ENCODE measurements at regions not wholly inside any gene's neighbourhood (a gene's known extent, or its start where the extent isn't known, plus 50 kb on each side); places are given as distances from the start of the nearest gene placed in this dataset.

- no peaks in the 10 kb centered on the region for H4K20me1 ChIP-seq (ENCODE audit: insufficient read depth, low read length)
- H3K4me1 ChIP-seq (ENCODE audit: low read length): peaks cover 29% of the 10 kb centered on the region
- H3K9ac ChIP-seq (ENCODE audit: low read length): no peak overlapping the region
- no peaks in the 10 kb centered on the region for H3K36me3 ChIP-seq (replicated peaks; ENCODE audit: low read depth, low read length)
- no peak for TF ChIP-seq EZH2phosphoT487 (IDR thresholded peaks at IDR 0.05; ENCODE audit: low read depth)
- no peak for TF ChIP-seq CTCF (IDR thresholded peaks at IDR 0.05; ENCODE audit: low read depth, low read length)
- H2AFZ ChIP-seq (ENCODE audit: low read depth, low read length): no peak overlapping the region
- no peaks in the 10 kb centered on the region for H3K79me2 ChIP-seq (ENCODE audit: low read length)
- no peaks in the 10 kb centered on the region for H3K27me3 ChIP-seq (ENCODE audit: low read depth, low read length)
- H3K27ac ChIP-seq (ENCODE audit: low read length): no peak overlapping the region
- H3K4me3 ChIP-seq (ENCODE audit: low read length): no peak overlapping the region
- H3K4me2 ChIP-seq (ENCODE audit: low read length): no peak overlapping the region
- H3K9me3 ChIP-seq (ENCODE audit: insufficient read depth, low read length): no peaks in the 10 kb centered on the region
Observed at GRCh38 chr5:54649041-54649504, 131.5 kb downstream of the SNX18 start.

GRCh38 chr5:54646356-54647101 lies 129.0 kb downstream of the SNX18 start:
- peak overlapping the region; percentile 10 for H2AFZ ChIP-seq (ENCODE audit: low read depth, low read length)

GRCh38 chr5:54645882-54646355 lies 128.4 kb downstream of the SNX18 start:
- H3K9ac ChIP-seq (ENCODE audit: low read length): peak overlapping the region; percentile 55
- peak overlapping the region; percentile 53 for H3K4me3 ChIP-seq (ENCODE audit: low read length)
- peaks cover 27% of the 10 kb centered on the region for H3K4me1 ChIP-seq (ENCODE audit: low read length)
- H3K9me3 ChIP-seq (ENCODE audit: insufficient read depth, low read length): no peaks in the 10 kb centered on the region
- H3K27me3 ChIP-seq (ENCODE audit: low read depth, low read length): no peaks in the 10 kb centered on the region
- H4K20me1 ChIP-seq (ENCODE audit: insufficient read depth, low read length): no peaks in the 10 kb centered on the region
- no peak overlapping the region for H2AFZ ChIP-seq (ENCODE audit: low read depth, low read length)
- H3K79me2 ChIP-seq (ENCODE audit: low read length): no peaks in the 10 kb centered on the region
- TF ChIP-seq EZH2phosphoT487 (IDR thresholded peaks at IDR 0.05; ENCODE audit: low read depth): no peak
- no peak for TF ChIP-seq CTCF (IDR thresholded peaks at IDR 0.05; ENCODE audit: low read depth, low read length)
- H3K4me2 ChIP-seq (ENCODE audit: low read length): peak overlapping the region; percentile 76
- no peaks in the 10 kb centered on the region for H3K36me3 ChIP-seq (replicated peaks; ENCODE audit: low read depth, low read length)
- peak overlapping the region; percentile 80 for H3K27ac ChIP-seq (ENCODE audit: low read length)

More at GRCh38 chr5:54646356-54647101, 129.0 kb downstream of the SNX18 start:
- Histone ChIP-seq H3K27me3 (ENCODE audit: low read depth, low read length) (no peaks in the 10 kb centered on the region), H3K9ac (ENCODE audit: low read length) (peak overlapping the region; percentile 55), H3K4me2 (ENCODE audit: low read length) (peak overlapping the region; percentile 76), H3K4me3 (ENCODE audit: low read length) (peak overlapping the region; percentile 53), H3K27ac (ENCODE audit: low read length) (peak overlapping the region; percentile 80), H3K4me1 (ENCODE audit: low read length) (peaks cover 27% of the 10 kb centered on the region), H4K20me1 (ENCODE audit: insufficient read depth, low read length) (no peaks in the 10 kb centered on the region), H3K79me2 (ENCODE audit: low read length) (no peaks in the 10 kb centered on the region), H3K36me3 (replicated peaks; ENCODE audit: low read depth, low read length) (no peaks in the 10 kb centered on the region), H3K9me3 (ENCODE audit: insufficient read depth, low read length) (no peaks in the 10 kb centered on the region)
- no peak for TF ChIP-seq CTCF (IDR thresholded peaks at IDR 0.05; ENCODE audit: low read depth, low read length)
- TF ChIP-seq EZH2phosphoT487 (IDR thresholded peaks at IDR 0.05; ENCODE audit: low read depth): no peak

GRCh38 chr5:54644226-54644625 lies 126.7 kb downstream of the SNX18 start:
- Histone ChIP-seq H3K27me3 (ENCODE audit: low read depth, low read length) (no peaks in the 10 kb centered on the region), H3K4me1 (ENCODE audit: low read length) (peaks cover 27% of the 10 kb centered on the region), H3K9ac (ENCODE audit: low read length) (no peak overlapping the region), H3K36me3 (replicated peaks; ENCODE audit: low read depth, low read length) (no peaks in the 10 kb centered on the region), H3K27ac (ENCODE audit: low read length) (no peak overlapping the region), H4K20me1 (ENCODE audit: insufficient read depth, low read length) (no peaks in the 10 kb centered on the region), H3K79me2 (ENCODE audit: low read length) (no peaks in the 10 kb centered on the region), H3K4me3 (ENCODE audit: low read length) (no peak overlapping the region), H3K9me3 (ENCODE audit: insufficient read depth, low read length) (no peaks in the 10 kb centered on the region), H3K4me2 (ENCODE audit: low read length) (no peak overlapping the region), H2AFZ (ENCODE audit: low read depth, low read length) (no peak overlapping the region)
- TF ChIP-seq CTCF (IDR thresholded peaks at IDR 0.05; ENCODE audit: low read depth, low read length): no peak
- no peak for TF ChIP-seq EZH2phosphoT487 (IDR thresholded peaks at IDR 0.05; ENCODE audit: low read depth)

Measured in OCI-LY3 (cell line).